ENCODE measurements at regions not wholly inside any gene's neighbourhood (a gene's known extent, or its start where the extent isn't known, plus 50 kb on each side); places are given as distances from the start of the nearest gene placed in this dataset.
"Not testable (repeated sequence)": the region's sequence is repeated elsewhere in the genome, so short reads cannot be mapped to it uniquely, and the experiment has no call there.

DNA sequence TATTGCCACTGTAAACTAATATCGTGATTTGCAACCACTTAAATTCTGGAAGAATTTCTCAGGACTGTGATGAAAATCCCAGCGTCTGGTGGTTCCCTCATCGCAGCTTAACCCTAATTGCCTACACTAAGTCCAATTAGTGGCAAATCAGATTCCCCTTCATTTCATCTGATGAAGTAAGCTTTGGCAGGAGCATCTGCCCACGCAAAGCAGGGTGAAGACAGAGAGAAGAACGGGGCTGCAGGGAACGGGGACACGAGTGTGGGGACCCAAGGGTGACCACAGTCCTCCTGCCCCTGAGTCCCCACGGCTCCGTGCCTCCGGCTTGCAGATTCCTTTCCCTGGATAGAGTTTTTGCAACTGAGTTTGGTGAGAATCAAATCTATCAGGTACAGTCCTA is 159.5 kb downstream of the LY86 start:
- DNase-seq (ENCODE audit: low spot score), result no peak

DNA sequence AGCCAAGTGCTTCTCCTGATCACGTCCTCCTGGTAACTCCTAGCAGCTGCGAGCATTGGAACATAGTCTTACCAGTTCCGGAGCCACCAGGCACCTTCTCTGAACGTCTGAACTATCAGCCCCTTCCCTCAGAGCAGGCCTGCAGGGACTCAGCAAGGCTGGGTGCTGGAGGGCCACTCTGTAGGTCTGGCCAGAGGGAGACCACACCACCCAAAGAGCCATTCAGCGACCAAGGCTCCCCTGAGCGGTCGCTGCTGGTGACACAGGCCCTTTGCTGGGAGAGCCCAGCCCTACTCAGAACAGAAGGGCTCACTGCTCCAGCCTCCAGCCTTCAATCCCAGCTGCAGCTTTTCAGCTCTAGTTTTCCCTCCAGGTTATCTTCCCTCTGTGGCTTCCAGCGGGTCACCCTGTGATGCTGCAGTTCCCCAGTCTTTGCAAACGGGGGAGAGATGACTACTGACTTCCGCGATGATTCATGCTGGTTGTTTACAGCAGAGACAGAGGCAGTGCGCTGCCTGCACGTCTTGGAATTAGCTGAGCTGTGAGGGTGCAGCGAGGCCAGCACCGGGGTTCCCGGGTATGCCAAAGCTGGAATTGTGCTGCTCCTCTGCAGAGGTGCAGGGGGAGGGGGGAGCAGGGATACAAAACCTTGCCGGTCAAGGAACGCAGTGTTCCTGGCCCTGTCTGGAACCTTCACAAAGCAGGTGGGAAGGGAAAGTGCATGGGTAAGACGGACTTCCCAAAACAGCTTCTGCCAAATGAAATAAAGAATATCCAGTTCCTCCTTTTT is 161.4 kb downstream of the LY86 start:
- DNase-seq (ENCODE audit: low spot score), result peak; percentile 60

DNA sequence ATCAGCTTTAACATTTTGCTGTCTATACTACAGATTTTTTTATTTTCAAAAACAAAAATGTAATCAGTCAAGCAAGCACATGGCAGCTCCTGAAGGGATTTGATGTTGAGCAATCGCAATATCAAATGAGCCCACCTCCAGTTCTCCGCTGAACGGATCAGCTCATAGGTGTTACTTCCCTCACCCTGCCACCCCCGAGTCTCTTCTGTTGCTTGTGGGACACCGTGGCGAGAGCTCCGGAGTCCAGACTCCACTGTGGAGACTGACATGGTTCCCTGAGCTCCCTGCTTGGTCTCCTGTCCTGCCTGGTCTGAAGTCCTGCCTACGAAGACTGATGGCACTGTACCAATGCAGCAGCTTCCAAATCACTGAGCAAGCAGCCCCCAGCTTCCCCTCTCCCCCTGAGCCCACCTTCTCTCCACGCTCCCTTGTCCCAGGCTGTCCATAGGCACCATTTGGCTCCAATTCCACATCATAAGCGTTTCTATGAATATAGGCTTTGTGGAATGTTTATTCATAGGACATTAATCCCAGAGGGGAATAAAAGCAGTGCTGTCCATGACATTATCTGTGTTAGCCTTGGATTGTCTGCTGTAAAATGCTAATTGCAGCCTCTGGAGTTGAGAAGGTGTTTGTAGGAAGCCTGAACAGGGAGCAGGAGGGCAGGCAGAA is 162.2 kb downstream of the LY86 start:
- DNase-seq (ENCODE audit: low spot score), result no peak

DNA sequence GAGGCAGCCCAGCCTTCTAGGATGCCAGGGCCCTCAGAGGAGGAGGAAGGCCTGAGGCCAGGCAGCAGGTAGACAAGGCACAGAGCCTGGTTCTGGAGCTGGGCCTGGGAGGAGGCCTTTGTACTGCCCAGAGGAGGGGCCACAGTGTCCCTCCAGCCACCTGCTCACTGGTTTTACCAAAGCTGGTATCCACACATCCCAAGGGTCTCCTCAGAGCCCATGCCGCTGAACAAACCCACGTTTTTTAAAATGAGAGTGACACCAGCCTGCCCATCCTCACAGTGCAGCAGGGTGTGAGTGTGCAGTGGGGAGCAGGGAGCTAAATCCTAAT is 162.7 kb downstream of the LY86 start:
- DNase-seq (ENCODE audit: low spot score), result no peak

GRCh38 chr6:6751619-6752023 is 163.1 kb downstream of the LY86 start:
- no peak for DNase-seq (ENCODE audit: low spot score)

DNA sequence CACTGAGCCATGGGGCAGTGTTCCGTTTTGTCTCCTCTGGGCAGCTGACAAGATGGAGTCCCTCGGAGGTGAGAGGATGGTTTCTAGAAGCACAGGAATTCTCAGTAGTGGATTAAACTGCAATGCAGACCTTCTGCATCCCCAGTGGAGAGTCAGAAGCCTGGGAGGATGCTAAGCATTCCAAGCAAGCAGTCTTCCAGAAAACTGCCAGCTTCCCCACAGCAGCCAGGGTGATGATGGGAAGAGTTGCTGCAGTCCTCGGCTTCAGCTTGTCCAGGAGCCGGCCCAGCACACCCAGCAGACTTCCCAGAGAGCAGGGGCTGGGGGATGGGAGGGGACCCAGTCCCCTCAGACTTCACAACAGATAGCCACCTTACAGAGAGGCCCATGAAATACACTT is 163.6 kb downstream of the LY86 start:
- DNase-seq (ENCODE audit: low spot score), result no peak

GRCh38 chr6:6753301-6753700 is 164.8 kb downstream of the LY86 start:
- no peak for DNase-seq (ENCODE audit: low spot score)

DNA sequence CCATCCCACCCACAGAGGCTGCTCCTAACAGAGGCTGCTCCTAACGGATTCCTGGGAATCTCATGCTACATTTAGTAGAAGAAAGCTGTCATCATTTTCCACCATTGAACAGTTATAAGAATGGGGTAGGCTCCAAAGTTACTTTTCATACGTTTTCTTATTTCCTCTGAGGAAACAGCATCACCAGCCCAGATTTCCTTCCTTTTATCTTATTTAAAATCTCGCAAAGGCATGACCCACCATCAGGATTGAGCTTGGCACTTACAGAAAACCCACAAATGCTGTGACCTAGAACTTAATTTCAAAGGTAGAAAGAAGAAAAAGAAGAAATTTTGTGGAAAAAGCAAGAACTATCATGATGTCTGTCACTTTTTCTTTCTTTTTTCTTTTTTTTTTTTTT is 168.0 kb downstream of the LY86 start:
- no peak for DNase-seq (ENCODE audit: low spot score)

- DNase-seq (ENCODE audit: low spot score), result no peak
Observed at GRCh38 chr6:6758546-6758914, 170.0 kb downstream of the LY86 start.

GRCh38 chr6:6758915-6759654 is 170.6 kb downstream of the LY86 start:
- DNase-seq (ENCODE audit: low spot score), result peak; percentile 62

GRCh38 chr6:6760002-6760401 is 171.5 kb downstream of the LY86 start:
- no peak for DNase-seq (ENCODE audit: low spot score)

- not testable (repeated sequence) for DNase-seq (ENCODE audit: low spot score)
Observed at GRCh38 chr6:6762566-6762965, 174.0 kb downstream of the LY86 start.

- DNase-seq (ENCODE audit: low spot score), result no peak
Observed at GRCh38 chr6:6764764-6765434, 176.4 kb downstream of the LY86 start.

DNA sequence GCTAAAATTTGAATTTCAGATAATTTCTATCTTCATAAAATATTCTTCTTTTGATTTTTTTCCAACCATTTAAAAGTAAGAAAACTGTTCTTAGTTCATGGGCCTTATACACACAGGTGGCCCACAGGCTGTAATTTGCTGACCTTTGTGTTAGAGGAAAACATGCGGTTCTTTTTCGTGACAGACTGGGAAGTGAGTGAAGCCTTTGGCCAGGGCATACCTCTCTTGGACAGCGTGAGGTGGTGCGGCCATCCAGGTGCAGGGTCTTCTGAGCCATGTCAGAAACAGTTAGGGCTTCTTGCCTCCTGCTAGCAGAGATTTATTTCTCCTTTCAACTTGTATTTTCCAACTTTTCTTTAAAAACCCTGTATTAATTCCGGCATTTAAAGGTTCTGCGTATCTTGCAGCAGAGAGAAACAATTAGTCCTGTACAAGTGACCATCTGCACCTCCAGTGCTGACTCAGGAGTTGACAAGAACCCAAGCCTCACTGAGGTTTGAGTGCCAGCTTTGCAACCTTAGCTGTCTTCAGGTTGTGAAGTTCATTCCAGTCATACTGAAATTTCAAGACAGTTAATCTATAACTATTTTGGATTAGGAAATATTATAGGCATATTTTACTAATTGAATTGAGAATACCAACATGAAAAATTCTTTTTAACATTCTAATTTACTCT is 177.8 kb downstream of the LY86 start:
- no peak for DNase-seq (ENCODE audit: low spot score)

GRCh38 chr6:6769466-6769865 is 180.9 kb downstream of the LY86 start:
- no peak for DNase-seq (ENCODE audit: low spot score)

GRCh38 chr6:6771224-6771945 is 182.9 kb downstream of the LY86 start:
- no peak for DNase-seq (ENCODE audit: low spot score)

- no peak for DNase-seq (ENCODE audit: low spot score)
Observed at GRCh38 chr6:6771964-6772363, 183.4 kb downstream of the LY86 start.

- DNase-seq (ENCODE audit: low spot score), result no peak
Observed at GRCh38 chr6:6772751-6773150, 184.2 kb downstream of the LY86 start.

- DNase-seq (ENCODE audit: low spot score), result no peak
Observed at GRCh38 chr6:6775074-6775473, 186.6 kb downstream of the LY86 start.

DNA sequence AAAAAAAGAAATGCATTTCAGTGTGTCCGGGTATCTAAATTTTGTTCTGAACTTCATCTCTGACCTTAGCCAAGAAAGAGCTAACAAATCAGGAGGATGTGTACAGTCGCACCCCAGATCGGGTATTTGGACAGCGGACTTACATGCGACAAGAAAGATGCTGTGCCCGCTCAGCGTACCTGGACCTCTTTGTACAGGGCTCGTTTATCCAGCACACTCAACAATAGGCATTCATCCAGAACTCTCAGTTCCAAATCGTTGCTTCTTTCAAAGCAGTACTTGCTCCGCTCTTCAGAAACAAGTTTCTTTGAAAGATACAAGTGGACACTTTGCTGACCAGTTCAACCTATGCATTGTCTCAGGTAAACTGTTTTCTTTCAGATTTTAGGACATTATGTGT is 191.7 kb downstream of the LY86 start:
- no peak for DNase-seq (ENCODE audit: low spot score)
